ENCODE measurements at regions not wholly inside any gene's neighbourhood (a gene's known extent, or its start where the extent isn't known, plus 50 kb on each side); places are given as distances from the start of the nearest gene placed in this dataset.

GRCh38 chr2:122108186-122108585 lies 352.7 kb downstream of the TSN start:
- FAIRE-seq (no peak), DNase-seq (ENCODE audit: low read depth) (no peak)
- TF ChIP-seq CTCF (IDR thresholded peaks at IDR 0.05; ENCODE audit: insufficient read depth, low read length, severe bottlenecking): no peak
- Histone ChIP-seq H3K4me3 (ENCODE audit: low read depth, low read length) (no peak overlapping the region), H3K27me3 (ENCODE audit: control insufficient read depth, insufficient read depth, low read length) (no peaks in the 10 kb centered on the region), H3K36me3 (ENCODE audit: control insufficient read depth, insufficient read depth, low read length) (no peaks in the 10 kb centered on the region)

GRCh38 chr2:122112216-122113005 lies 357.0 kb downstream of the TSN start:
- no peaks in the 10 kb centered on the region for H3K27me3 ChIP-seq (ENCODE audit: control insufficient read depth, insufficient read depth, low read length)
- DNase-seq (ENCODE audit: low read depth) (no peak), FAIRE-seq (peak; percentile 36)
- no peak overlapping the region for H3K4me3 ChIP-seq (ENCODE audit: low read depth, low read length)
- no peak for TF ChIP-seq CTCF (IDR thresholded peaks at IDR 0.05; ENCODE audit: insufficient read depth, low read length, severe bottlenecking)
- no peaks in the 10 kb centered on the region for H3K36me3 ChIP-seq (ENCODE audit: control insufficient read depth, insufficient read depth, low read length)

GRCh38 chr2:122114421-122114820 lies 359.0 kb downstream of the TSN start:
- FAIRE-seq (no peak), DNase-seq (ENCODE audit: low read depth) (no peak)
- Histone ChIP-seq H3K36me3 (ENCODE audit: control insufficient read depth, insufficient read depth, low read length) (no peaks in the 10 kb centered on the region), H3K4me3 (ENCODE audit: low read depth, low read length) (no peak overlapping the region), H3K27me3 (ENCODE audit: control insufficient read depth, insufficient read depth, low read length) (no peaks in the 10 kb centered on the region)
- TF ChIP-seq CTCF (IDR thresholded peaks at IDR 0.05; ENCODE audit: insufficient read depth, low read length, severe bottlenecking): no peak

- Histone ChIP-seq H3K36me3 (ENCODE audit: control insufficient read depth, insufficient read depth, low read length) (no peaks in the 10 kb centered on the region), H3K27me3 (ENCODE audit: control insufficient read depth, insufficient read depth, low read length) (no peaks in the 10 kb centered on the region), H3K4me3 (ENCODE audit: low read depth, low read length) (no peak overlapping the region)
- FAIRE-seq: no peak
- no peak for TF ChIP-seq CTCF (IDR thresholded peaks at IDR 0.05; ENCODE audit: insufficient read depth, low read length, severe bottlenecking)
- DNase-seq (ENCODE audit: low read depth): no peak
Observed at GRCh38 chr2:122117371-122117770, 361.9 kb downstream of the TSN start.

GRCh38 chr2:122129399-122129798 lies 373.9 kb downstream of the TSN start:
- FAIRE-seq (no peak), DNase-seq (ENCODE audit: low read depth) (no peak)
- no peak overlapping the region for H3K4me3 ChIP-seq (ENCODE audit: low read depth, low read length)
- no peaks in the 10 kb centered on the region for H3K27me3 ChIP-seq (ENCODE audit: control insufficient read depth, insufficient read depth, low read length)
- H3K36me3 ChIP-seq (ENCODE audit: control insufficient read depth, insufficient read depth, low read length): no peaks in the 10 kb centered on the region
- TF ChIP-seq CTCF (IDR thresholded peaks at IDR 0.05; ENCODE audit: insufficient read depth, low read length, severe bottlenecking): no peak

Measured in bronchial epithelial cell (primary cell).